ENCODE measurements at regions not wholly inside any gene's neighbourhood (a gene's known extent, or its start where the extent isn't known, plus 50 kb on each side); places are given as distances from the start of the nearest gene placed in this dataset.

DNA sequence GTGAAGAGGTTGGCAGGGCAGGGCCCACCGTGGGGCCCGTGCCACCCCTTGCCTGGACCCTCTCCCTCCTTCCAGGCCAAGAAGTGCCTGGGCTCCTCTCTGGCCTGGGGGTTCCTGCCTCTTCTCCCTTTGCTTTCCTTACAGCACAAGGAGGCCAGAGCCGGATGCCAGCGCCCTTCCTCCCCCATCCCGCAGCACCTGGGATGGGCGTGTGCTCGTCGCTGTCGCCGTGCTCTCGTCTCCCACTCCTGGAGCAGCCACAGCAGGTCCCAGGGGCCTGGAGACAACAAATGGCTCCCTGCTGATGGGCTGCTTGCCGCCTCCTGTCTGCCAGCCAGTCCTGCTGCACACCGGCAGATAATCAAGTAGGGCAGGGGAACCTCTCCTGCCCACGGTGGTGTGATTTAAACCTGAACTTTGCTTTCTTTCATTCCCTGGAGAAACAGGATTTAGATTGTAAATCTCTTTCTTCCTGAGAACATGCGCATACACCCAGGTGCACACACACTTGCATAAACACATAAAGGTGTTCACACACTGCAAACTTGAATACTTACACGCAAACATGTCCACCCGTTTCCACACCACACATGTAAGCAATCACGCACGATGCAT is 50.8 kb upstream of the POU3F1 start:
- TF ChIP-seq POLR2A (IDR thresholded peaks at IDR 0.05) = no peak
- TF ChIP-seq, protein P1, sequence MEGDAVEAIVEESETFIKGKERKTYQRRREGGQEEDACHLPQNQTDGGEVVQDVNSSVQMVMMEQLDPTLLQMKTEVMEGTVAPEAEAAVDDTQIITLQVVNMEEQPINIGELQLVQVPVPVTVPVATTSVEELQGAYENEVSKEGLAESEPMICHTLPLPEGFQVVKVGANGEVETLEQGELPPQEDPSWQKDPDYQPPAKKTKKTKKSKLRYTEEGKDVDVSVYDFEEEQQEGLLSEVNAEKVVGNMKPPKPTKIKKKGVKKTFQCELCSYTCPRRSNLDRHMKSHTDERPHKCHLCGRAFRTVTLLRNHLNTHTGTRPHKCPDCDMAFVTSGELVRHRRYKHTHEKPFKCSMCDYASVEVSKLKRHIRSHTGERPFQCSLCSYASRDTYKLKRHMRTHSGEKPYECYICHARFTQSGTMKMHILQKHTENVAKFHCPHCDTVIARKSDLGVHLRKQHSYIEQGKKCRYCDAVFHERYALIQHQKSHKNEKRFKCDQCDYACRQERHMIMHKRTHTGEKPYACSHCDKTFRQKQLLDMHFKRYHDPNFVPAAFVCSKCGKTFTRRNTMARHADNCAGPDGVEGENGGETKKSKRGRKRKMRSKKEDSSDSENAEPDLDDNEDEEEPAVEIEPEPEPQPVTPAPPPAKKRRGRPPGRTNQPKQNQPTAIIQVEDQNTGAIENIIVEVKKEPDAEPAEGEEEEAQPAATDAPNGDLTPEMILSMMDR (IDR thresholded peaks at IDR 0.05) = no peak

All from breast epithelium (tissue), 3 donors.